OCI-LY7 (cell line): ENCODE measurements at regions not wholly inside any gene's neighbourhood (a gene's known extent, or its start where the extent isn't known, plus 50 kb on each side); places are given as distances from the start of the nearest gene placed in this dataset.

ENCODE experiments used
- CTCF ChIP-seq: fragments of 200-600 bp; sonication (generic); conservative IDR thresholded peaks from 2 replicates; pipeline ENCODE4 v1.5.1; 2014; ENCODE audit warnings: mild to moderate bottlenecking, antibody characterized with exemption, low read length, moderate library complexity, mixed read lengths
- EZH2phosphoT487 ChIP-seq: fragments of 200-600 bp; sonication (generic); IDR thresholded peaks from 2 replicates; pipeline ENCODE4 v1.6.1; 2018; ENCODE audit warnings: low read depth, borderline replicate concordance, mild to moderate bottlenecking, mixed run types, antibody characterized with exemption, low read length, moderate library complexity, mixed read lengths

GRCh38 chr10:61841338-61841875 is 60.1 kb upstream of the ARID5B start:
- TF ChIP-seq CTCF (no peak), EZH2phosphoT487 (no peak)
